ENCODE measurements at regions not wholly inside any gene's neighbourhood (a gene's known extent, or its start where the extent isn't known, plus 50 kb on each side); places are given as distances from the start of the nearest gene placed in this dataset.
"Not testable (repeated sequence)": the region's sequence is repeated elsewhere in the genome, so short reads cannot be mapped to it uniquely, and the experiment has no call there.

DNA sequence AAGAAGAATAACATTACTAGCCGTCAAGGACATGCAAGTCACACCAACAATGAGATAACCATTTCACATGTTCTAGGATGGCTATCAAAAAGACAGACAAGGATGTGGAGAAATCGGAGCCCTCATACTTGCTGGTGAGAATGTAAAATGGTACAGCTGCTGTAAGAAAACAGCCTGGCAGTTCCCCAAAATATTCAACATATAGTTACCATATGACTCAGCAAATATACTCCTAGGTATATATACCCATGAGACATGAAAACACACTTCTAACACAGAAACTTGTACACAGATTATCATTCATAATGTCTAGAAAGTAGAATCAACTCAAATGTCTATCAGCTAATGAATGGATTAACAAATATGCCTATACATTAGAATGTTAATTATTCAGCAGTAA, 105.4 kb upstream of the PCAT7 start:
- DNase-seq (ENCODE audit: low spot score), result no peak
- Mint-ChIP-seq H3K9me3 (ENCODE audit: unreplicated experiment) (no peaks in the 10 kb centered on the region), H3K4me3 (ENCODE audit: unreplicated experiment) (no peak overlapping the region), H3K36me3 (ENCODE audit: low read depth, unreplicated experiment) (peaks cover 4% of the 10 kb centered on the region), H3K4me1 (ENCODE audit: unreplicated experiment) (no peaks in the 10 kb centered on the region), H3K27me3 (ENCODE audit: unreplicated experiment) (no peaks in the 10 kb centered on the region), H3K27ac (ENCODE audit: unreplicated experiment) (no peak overlapping the region)
- TF ChIP-seq, protein P1, sequence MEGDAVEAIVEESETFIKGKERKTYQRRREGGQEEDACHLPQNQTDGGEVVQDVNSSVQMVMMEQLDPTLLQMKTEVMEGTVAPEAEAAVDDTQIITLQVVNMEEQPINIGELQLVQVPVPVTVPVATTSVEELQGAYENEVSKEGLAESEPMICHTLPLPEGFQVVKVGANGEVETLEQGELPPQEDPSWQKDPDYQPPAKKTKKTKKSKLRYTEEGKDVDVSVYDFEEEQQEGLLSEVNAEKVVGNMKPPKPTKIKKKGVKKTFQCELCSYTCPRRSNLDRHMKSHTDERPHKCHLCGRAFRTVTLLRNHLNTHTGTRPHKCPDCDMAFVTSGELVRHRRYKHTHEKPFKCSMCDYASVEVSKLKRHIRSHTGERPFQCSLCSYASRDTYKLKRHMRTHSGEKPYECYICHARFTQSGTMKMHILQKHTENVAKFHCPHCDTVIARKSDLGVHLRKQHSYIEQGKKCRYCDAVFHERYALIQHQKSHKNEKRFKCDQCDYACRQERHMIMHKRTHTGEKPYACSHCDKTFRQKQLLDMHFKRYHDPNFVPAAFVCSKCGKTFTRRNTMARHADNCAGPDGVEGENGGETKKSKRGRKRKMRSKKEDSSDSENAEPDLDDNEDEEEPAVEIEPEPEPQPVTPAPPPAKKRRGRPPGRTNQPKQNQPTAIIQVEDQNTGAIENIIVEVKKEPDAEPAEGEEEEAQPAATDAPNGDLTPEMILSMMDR (IDR thresholded peaks at IDR 0.05; ENCODE audit: unreplicated experiment), result no peak

DNA sequence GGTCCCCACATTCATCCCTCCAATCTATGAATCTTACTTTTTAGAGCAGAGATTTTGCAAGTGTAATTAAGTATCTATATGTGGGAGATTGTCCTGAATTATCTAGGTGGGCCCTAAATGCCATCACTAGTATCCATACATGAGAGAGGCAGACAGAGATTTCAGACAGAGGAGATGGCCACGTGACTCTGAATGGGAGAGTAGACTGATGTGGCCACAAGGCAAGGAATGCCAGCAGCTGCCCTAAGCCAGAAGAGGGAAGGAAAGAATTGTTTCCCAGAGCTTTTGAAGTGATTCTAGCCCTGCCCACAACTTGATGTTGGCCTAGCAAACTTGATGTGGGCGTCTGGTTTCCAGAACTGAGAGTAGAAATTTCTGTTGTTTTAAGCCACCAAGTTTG, 90.1 kb upstream of the PCAT7 start:
- peaks cover 11% of the 10 kb centered on the region for H3K9me3 Mint-ChIP-seq (ENCODE audit: unreplicated experiment)
- no peak overlapping the region for H3K4me3 Mint-ChIP-seq (ENCODE audit: unreplicated experiment)
- no peak overlapping the region for H3K27ac Mint-ChIP-seq (ENCODE audit: unreplicated experiment)
- H3K36me3 Mint-ChIP-seq (ENCODE audit: low read depth, unreplicated experiment), result peaks cover 24% of the 10 kb centered on the region
- H3K27me3 Mint-ChIP-seq (ENCODE audit: unreplicated experiment), result peaks cover 3% of the 10 kb centered on the region
- no peaks in the 10 kb centered on the region for H3K4me1 Mint-ChIP-seq (ENCODE audit: unreplicated experiment)
- TF ChIP-seq, protein P1 (IDR thresholded peaks at IDR 0.05; ENCODE audit: unreplicated experiment), result no peak
- DNase-seq (ENCODE audit: low spot score), result no peak

DNA sequence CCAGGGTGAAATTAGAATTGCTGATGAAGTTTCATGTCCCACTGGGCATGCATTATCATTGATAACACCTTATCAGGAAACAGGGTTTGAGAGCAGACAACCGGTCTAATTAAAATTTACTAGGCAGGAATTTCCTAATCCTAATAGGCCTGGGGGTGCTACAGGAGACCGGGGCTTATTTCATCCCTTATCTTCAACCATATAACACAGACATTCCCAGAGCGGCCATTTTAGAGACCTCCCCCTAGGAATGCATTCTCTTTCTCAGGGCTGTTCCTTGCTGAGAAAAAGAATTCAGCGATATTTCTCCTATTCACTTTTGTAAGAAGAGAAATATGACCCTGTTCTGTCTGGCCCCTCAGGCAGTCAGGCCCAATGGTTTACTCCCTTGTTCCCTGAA, 82.8 kb upstream of the PCAT7 start:
- not testable (repeated sequence) for H3K9me3 Mint-ChIP-seq (ENCODE audit: unreplicated experiment); H3K4me3 Mint-ChIP-seq (ENCODE audit: unreplicated experiment); H3K27ac Mint-ChIP-seq (ENCODE audit: unreplicated experiment); H3K4me1 Mint-ChIP-seq (ENCODE audit: unreplicated experiment); H3K27me3 Mint-ChIP-seq (ENCODE audit: unreplicated experiment); H3K36me3 Mint-ChIP-seq (ENCODE audit: low read depth, unreplicated experiment); DNase-seq (ENCODE audit: low spot score)

DNA sequence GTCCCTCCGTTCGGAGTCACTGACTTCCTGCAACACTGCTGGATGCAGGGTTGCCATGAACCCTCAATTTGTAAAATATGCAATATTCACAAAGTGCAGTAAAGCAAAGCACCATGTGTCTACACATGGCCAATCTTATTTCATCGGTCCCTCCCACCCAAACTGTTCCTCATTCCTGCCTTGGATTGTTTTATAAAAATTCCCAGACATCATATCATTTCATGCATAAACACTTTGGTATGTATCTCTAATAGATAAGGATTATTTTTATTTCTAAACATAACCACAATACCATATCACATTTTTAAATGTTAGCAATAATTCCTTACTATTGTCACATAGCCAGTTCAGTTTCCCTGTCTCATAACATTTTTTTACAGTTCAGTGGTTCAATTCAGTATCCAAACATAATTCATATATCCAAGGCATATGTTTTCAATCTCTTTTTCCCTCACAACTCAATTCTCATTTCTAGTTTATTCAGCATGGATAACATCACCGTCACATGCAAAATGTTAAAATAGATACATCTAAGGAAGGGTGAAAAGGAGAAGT, 82.0 kb upstream of the PCAT7 start:
- Mint-ChIP-seq H3K27ac (ENCODE audit: unreplicated experiment) (no peak overlapping the region), H3K27me3 (ENCODE audit: unreplicated experiment) (peaks cover 3% of the 10 kb centered on the region), H3K36me3 (ENCODE audit: low read depth, unreplicated experiment) (peaks cover 9% of the 10 kb centered on the region), H3K4me3 (ENCODE audit: unreplicated experiment) (no peak overlapping the region), H3K4me1 (ENCODE audit: unreplicated experiment) (no peaks in the 10 kb centered on the region), H3K9me3 (ENCODE audit: unreplicated experiment) (peaks cover 4% of the 10 kb centered on the region)
- TF ChIP-seq, protein P1 (IDR thresholded peaks at IDR 0.05; ENCODE audit: unreplicated experiment), result no peak
- no peak for DNase-seq (ENCODE audit: low spot score)

DNA sequence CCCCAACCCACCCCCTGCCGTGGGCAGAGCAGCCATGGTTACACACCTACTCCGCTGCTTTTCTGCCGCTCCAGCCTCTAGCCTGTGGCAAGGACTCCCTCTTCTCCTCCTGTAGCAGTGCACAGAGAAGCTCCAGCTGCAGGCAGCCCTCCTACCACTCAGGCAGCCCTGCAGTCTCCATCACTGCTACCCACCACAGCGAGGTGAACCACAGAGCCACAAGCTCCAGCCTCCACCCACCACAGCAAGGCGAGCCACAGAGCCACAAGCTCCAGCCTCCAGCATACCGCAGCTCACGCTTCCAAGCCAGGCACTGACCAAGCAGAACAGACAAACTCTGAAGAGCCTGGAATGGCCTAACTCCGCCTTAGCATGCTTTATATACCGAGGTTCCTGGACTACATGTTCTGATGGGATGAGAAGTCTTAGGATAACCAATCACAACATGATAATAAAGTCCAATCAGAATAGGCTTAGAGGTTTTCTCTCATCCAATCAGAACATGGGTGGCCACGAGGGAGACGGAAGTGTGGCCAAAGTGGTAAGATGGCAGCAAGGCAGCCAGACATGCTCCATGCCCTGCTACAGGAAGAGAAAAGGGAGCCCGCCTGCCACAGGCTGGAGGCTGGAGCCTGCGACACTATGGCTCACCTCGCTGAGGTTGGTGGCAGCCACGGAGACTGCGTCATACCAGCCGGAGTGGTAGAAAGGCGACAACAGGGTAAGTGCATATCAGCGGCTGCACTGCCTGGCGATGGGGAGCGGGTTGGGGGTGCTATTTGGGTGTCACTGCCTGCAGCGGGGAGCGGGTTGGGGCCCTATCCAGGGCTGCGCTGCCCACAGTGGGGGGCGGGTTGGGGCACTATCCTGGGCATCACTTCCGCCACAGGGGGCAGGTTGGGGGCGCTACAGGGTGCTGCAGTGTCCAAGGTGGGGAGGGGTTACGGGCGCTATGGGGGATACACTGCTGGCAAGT, 75.8 kb upstream of the PCAT7 start:
- DNase-seq (ENCODE audit: low spot score), result no peak
- TF ChIP-seq, protein P1 (IDR thresholded peaks at IDR 0.05; ENCODE audit: unreplicated experiment), result no peak
- Mint-ChIP-seq H3K4me1 (ENCODE audit: unreplicated experiment) (peaks cover 3% of the 10 kb centered on the region), H3K4me3 (ENCODE audit: unreplicated experiment) (no peak overlapping the region), H3K36me3 (ENCODE audit: low read depth, unreplicated experiment) (peaks cover 4% of the 10 kb centered on the region), H3K27me3 (ENCODE audit: unreplicated experiment) (peaks cover 1% of the 10 kb centered on the region), H3K27ac (ENCODE audit: unreplicated experiment) (no peak overlapping the region), H3K9me3 (ENCODE audit: unreplicated experiment) (no peaks in the 10 kb centered on the region)
